ENCODE measurements at regions not wholly inside any gene's neighbourhood (a gene's known extent, or its start where the extent isn't known, plus 50 kb on each side); places are given as distances from the start of the nearest gene placed in this dataset.

DNA sequence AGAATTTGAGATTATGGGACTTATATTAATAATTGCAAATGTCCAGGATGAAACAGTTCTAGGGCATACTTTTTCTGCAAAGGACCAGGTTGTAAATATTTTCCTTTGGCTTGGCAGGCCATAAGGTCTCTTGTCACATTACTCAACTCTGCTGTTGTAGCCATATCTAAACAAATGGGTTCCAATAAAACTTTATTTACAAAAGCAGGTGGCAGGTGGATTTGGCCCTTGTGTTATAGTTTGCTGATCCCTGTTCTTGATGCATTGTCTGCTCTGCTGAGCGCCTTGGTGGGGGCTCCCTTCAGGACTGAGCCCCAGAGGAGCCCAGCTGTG is 258.5 kb downstream of the FOXD2 start:
- TF ChIP-seq KDM1A (IDR thresholded peaks at IDR 0.05; ENCODE audit: borderline replicate concordance, low read length) = no peak
- TF ChIP-seq POLR2A (IDR thresholded peaks at IDR 0.05; ENCODE audit: control extremely low read depth in 1 of 2, low read depth in 2 of 2, low read length in 2 of 2) = no peak
- TF ChIP-seq, protein P1, sequence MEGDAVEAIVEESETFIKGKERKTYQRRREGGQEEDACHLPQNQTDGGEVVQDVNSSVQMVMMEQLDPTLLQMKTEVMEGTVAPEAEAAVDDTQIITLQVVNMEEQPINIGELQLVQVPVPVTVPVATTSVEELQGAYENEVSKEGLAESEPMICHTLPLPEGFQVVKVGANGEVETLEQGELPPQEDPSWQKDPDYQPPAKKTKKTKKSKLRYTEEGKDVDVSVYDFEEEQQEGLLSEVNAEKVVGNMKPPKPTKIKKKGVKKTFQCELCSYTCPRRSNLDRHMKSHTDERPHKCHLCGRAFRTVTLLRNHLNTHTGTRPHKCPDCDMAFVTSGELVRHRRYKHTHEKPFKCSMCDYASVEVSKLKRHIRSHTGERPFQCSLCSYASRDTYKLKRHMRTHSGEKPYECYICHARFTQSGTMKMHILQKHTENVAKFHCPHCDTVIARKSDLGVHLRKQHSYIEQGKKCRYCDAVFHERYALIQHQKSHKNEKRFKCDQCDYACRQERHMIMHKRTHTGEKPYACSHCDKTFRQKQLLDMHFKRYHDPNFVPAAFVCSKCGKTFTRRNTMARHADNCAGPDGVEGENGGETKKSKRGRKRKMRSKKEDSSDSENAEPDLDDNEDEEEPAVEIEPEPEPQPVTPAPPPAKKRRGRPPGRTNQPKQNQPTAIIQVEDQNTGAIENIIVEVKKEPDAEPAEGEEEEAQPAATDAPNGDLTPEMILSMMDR (IDR thresholded peaks at IDR 0.05; ENCODE audit: control extremely low read depth in 1 of 3, insufficient read depth in 1 of 3, low read depth in 1 of 3, low read length in 3 of 3) = no peak
- TF ChIP-seq SUZ12 (IDR thresholded peaks at IDR 0.05; ENCODE audit: low read length) = no peak

All from H1 (cell line).